22Rv1 (cell line): ENCODE measurements at regions not wholly inside any gene's neighbourhood (a gene's known extent, or its start where the extent isn't known, plus 50 kb on each side); places are given as distances from the start of the nearest gene placed in this dataset.

ENCODE experiments used
- H3K27ac ChIP-seq: fragments of 450-650 bp; 2 replicates; pipeline ENCODE4 v1.5.1; 2017
- CTCF ChIP-seq: fragments of 450-650 bp; IDR thresholded peaks from 2 replicates; pipeline ENCODE4 v1.5.1; 2017; ENCODE audit warnings: mild to moderate bottlenecking
- ZFX ChIP-seq: fragments of 450-650 bp; IDR thresholded peaks from 2 replicates; pipeline ENCODE4 v1.6.1; 2017; ENCODE audit warnings: antibody characterized with exemption, borderline replicate concordance

- H3K27ac ChIP-seq, result no peak overlapping the region
- TF ChIP-seq ZFX (no peak), CTCF (no peak)
These were observed 50.2 kb upstream of the XPA start for GRCh38 chr9:97747201-97747965.

GRCh38 chr9:97748525-97748924 lies 51.4 kb upstream of the XPA start:
- TF ChIP-seq ZFX (no peak), CTCF (no peak)

GRCh38 chr9:97749928-97750327 lies 52.8 kb upstream of the XPA start:
- TF ChIP-seq CTCF, result no peak
- TF ChIP-seq ZFX, result no peak
- no peak overlapping the region for H3K27ac ChIP-seq

More at GRCh38 chr9:97748525-97748924, 51.4 kb upstream of the XPA start:
- no peak overlapping the region for H3K27ac ChIP-seq

GRCh38 chr9:97751531-97751930 lies 54.4 kb upstream of the XPA start:
- no peak for TF ChIP-seq CTCF
- TF ChIP-seq ZFX, result no peak
- H3K27ac ChIP-seq, result no peak overlapping the region

- TF ChIP-seq ZFX (no peak), CTCF (no peak)
- H3K27ac ChIP-seq, result no peak overlapping the region
These were observed 55.1 kb upstream of the XPA start for GRCh38 chr9:97752274-97752673.

- H3K27ac ChIP-seq, result no peak overlapping the region
- no peak for TF ChIP-seq CTCF
- TF ChIP-seq ZFX, result no peak
These were observed 56.2 kb upstream of the XPA start for GRCh38 chr9:97753364-97753763.

GRCh38 chr9:97753975-97754374 lies 56.8 kb upstream of the XPA start:
- H3K27ac ChIP-seq, result no peak overlapping the region
- TF ChIP-seq CTCF (no peak), ZFX (no peak)
